Stimulated activated CD8-positive, alpha-beta memory T cell treated with anti-CD3 and anti-CD28 coated beads, Interleukin-7, amount 100 ng/mL, for 24 hours (primary cell): ENCODE measurements at regions not wholly inside any gene's neighbourhood (a gene's known extent, or its start where the extent isn't known, plus 50 kb on each side); places are given as distances from the start of the nearest gene placed in this dataset.

Source experiments
- DNase-seq: peaks from one replicate; pipeline ENCODE4 v3.0.0-alpha.2; 2020; ENCODE audit warnings: low read depth

DNA sequence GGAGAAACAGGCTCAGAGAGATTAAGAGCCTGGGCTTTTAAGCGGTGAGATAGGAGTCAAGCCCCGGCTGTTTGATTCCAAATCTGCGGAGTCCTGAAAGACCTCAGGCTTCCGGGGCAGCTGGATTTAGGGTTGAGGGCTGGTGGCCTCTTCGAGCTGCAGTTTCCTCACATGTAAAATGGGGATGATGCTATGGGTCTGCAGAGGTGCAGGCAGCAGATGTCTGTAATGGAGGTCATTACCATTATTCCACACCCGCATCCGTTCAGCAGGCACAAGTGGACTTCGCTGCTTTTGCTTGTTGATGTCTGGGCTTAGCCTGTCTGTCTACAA, 175.6 kb upstream of the HS6ST1 start:
- no peak for DNase-seq

DNA sequence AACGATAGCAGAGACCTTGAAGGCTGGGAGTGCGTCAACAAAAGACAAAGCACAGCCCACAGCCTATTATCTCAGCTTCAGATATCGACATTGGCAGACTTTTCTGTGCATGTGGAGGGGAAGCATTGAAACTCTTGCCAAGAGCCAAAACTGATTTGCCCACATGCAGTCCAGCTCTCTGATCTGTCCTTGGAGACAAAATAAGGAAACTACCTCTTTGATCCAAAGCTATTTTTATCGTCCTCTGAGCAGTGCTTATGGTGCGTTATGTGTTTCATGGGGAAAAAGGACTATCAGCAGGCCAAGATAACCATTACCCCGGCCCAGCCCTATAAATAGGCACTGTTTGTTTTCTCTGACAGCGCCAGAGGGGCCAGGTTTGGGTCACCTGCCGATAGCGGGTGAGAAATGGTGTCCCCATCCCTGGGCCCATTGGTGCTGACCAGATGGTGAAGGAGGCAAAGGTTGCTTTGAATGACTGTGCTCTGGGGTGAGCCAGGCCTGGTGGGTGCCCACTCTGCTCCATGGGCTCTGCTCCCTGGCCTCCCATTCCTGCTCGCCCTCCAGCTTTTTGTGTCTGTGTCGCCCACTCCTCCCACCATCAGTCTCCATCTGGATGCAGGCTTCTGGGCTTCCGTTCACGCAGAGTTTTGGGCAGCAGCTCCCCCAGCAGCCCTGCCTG, 176.1 kb upstream of the HS6ST1 start:
- no peak for DNase-seq

DNA sequence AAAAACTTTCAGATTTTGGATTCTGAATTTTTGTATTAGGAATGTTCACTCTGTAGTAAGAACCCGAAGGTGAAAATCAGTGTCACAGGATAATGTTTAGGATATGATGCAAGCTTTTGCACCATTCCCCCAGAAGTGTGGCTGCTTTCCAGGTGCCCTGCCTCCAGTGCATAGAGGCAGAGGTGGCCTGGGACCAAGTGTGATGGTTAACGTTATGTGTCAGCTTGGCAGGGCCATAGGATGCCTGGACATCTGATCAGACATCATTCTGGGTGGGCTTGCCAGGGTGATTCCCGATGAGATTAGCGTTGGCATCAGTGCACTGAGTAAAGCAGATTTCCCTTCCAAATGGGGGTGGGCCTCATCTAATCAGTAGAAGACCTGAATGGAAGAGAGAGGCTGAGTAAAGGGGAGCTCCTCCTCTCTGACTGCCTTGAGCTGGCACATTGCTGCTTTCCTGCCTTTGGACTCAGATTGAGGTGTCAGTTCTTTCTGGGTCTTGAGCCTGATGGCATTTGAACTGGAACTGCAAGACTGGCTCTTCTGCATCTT, 177.4 kb upstream of the HS6ST1 start:
- no peak for DNase-seq

DNA sequence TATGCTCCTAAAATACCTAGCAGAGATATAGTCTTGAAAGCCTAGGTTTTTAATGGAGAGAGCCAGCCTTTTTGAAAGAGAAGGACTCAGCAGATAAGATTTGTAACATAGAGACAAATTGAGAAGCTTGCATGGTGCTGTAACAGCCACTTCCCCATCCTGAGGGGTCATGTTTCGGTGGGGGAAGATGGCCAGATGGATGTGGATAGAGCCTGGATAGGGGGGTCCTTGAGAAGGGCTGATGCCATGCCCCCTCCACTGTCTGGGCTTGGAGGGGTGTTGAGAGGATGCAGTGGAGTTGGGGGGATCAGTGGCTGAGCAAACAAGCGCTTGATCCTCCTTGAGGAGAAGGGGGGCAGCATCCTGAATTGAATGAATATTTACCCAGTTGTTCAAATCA, 178.0 kb upstream of the HS6ST1 start:
- no peak for DNase-seq

DNA sequence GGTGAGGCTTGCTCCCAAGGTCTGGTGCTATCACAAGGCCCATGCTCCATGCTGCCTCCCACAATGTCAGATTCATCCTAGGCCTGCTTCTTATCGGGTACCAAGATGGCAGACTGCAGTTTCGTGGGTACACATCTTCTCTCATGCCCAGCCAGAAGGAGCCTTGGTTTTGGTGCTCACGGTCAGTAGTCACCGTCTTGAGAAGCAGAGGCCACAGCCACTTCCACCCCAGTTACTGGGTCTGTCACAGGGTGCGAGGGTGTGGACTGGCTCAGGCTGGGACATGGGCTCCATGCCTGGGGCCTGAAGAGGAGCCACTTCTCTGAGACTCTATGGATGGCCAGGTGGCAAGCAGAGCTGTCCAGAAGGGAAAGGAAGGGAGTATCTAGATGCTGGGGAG, 178.8 kb upstream of the HS6ST1 start:
- no peak for DNase-seq

DNA sequence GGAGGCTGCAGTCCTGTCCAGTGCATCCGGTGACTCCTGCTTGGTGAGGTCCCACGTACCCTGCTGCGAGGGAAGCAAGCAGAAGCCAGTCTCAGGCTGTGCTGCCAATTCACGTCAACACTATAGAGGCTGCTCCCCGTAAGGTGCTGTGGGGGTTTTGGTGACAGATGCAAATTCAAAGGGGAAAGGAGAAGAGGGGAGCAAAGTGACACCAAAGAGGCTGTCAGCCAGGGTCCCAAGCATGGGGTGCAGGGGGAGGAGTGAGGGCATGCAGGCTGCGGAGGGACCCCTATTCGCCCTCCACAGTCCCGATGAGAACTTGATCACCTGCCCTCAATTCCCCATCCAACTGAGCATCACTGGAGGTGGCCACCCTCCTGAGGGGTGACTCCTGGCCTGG, 179.4 kb upstream of the HS6ST1 start:
- no peak for DNase-seq

DNA sequence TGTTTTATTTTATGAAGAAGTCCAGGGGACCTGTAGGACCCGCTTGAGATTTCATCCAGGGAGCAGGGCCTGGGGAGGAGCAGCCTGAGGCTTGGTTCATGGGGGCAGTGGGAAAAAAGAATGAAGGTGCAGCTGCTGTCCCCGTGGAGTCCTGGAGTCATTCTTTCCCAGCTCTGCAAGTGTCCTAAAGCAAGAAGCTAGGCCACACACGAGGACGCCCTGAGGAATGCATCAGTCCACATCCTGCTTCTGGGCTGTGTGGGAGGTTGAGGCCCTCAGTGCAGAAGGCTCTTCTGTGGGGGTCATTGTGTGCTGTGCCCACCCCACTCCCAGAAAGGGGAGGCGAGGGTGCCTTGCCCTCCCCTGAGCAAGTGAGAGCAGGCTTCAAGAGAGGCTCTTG, 179.9 kb upstream of the HS6ST1 start:
- DNase-seq = no peak

DNA sequence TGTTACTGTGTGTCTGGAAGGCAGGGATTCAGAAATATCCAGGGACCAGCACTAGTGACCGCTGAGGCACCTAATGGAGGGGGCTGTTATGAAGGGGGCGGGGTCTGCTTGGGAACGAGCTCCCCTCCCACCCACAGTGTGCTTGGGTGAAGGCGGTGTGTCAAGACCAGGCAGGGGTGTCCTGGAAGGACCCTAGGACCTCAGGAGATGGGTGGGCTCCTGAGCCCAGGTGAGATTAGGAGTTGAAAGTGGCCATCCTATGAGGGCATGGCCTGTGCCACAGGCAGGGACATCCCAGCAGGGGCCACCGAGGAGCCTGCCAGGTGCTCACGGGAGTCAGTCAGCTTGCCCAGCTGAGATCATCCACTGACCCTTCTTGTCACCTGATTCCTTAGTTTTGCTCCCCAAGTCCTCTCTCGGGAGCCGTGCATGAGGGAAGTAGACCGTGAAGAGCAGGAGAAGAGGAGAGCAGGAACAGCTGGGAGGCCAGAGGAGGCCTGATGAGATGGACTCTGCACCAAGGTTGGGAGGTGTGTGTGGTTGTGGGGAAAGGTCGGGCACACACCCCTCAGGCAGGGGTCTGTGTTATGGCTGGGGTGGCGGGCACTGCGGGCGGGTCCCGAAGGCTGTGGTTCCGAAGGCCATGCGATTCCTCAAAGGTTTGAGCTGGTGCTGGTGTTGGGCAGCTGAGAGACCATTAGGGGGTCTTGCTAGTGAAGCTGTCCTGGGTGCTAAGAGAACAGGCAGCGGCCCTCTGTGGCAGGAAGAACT, 180.9 kb upstream of the HS6ST1 start:
- DNase-seq = no peak

DNA sequence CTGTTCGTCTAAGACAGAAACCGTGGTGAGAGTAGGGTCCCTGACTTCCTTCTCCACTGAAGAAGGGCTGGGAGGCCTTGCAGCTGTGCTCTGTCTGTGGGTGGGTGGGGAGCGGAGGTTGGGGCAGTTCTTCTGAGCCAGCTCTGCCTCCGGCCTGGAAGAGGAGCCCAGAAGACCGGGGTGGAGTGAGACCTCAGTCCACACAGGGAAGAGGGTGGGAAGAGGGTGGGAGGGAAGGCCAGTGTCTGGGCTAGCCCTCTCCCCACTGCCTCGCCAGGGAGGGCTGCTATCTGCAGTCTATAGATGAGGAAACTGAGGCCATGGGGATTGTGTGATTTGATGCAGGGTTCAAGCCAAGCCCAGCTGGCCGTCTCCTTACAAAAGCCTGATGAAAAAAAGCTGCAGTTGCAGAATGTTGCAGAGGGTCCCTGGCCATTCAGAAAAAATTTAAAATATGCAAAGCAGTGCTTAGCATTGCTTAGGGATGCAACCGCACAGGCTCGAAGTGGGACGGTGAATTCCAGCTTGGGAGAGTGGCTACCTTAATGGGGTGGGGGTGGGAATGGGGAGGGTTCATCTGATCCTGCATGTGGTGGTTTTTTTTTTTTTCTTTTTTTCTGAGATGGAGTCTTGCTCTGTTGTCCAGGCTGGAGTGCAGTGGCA, 181.6 kb upstream of the HS6ST1 start:
- DNase-seq = no peak

DNA sequence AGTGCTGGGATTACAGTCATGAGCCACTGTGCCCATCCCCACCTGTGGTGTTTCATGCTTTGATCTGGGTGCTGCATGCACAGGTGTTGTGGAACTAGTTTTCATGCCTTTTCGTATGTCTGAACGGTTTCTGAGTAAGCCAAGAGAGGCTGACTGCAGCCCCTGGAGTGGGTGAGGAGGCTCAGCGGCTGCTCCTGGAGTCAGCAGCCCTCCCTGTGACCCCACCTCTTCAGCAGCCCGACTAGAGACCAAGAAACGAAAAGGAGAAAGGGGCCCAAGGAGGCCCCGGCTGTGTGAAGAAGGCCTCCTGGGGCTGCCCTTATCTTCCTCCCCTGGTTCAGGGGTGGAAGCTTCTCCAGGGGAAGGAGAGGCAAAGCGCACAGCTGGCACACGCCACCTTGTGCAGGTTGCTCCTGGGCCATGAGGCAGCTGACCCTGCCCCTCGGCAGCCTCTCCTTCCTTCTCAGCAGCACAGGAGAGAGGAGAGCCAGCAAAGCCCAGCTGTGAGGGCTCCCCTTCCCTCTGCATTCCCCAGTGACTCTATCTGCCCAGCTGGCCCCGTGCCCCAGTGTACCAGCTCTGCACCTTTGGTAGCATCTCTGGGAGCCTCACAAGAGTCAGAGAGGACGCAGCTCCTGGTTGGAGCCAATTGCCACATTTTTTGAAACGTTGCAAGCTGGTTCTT, 182.5 kb upstream of the HS6ST1 start:
- DNase-seq = no peak

DNA sequence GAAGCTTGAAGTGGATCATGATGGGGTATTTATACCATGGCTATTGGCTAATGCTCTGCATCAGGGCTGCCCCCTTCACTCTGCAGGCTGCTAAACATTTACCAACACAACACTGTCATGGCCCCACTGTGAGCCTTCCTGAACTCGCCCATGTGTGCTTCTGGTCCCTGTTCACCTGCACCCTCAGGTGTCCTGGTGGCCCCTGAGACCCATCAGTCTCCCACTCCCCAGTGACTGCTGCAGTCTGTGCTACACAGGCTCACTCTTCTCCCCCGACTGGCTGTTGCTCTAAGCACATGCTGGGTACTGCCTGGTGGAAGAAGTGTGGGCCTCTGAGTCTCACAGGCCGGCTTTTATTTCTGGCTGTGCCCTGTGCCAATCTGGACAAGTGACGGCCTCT, 183.0 kb upstream of the HS6ST1 start:
- DNase-seq = no peak

DNA sequence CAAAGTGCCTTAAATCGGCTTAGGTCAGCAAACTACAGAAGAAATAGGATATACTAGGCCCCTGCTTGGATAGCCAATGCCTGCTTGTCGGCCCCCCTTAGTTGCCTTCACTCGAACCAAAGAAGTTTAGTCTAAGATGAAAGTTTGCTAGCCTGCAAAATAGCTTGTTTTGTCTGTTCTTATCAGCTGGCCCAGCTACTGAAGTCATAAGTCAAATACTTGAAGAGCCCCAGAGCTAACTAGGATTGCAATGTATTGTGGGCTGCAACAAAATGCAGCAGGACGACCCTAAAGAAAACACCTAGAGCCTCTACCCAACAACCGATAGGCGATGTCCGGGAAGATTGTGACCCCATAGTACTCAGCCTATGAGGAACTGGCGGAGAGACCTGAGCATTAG, 183.5 kb upstream of the HS6ST1 start:
- DNase-seq = no peak

DNA sequence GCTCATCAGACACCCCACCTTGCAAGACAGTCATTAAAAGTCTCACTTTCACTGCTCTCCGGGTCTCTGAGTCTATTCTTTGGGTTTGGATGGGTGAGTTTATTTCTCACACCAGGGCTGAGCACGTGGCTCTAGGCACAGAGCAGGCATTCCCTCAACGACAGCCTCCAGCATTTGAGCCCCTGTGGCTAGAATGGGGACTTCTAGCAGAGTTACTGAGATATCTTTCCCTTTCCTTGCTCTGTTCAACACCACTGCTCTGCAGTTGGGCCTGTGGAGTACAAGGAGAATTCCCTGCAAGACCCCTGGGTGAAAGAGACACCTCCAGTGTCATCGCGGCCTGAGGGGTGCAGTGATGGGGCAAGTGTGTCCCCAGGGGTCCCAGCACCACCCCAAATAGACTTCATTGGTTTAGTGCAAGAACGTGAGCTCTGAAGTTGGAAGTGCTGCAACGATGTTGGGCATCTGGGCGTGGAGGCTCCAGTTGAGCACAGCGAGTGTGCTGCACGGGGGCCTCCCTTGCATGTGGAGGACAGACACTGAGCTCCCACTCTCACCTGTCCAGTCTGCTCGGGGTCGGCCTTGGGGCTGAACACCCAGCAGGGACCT, 184.1 kb upstream of the HS6ST1 start:
- no peak for DNase-seq

DNA sequence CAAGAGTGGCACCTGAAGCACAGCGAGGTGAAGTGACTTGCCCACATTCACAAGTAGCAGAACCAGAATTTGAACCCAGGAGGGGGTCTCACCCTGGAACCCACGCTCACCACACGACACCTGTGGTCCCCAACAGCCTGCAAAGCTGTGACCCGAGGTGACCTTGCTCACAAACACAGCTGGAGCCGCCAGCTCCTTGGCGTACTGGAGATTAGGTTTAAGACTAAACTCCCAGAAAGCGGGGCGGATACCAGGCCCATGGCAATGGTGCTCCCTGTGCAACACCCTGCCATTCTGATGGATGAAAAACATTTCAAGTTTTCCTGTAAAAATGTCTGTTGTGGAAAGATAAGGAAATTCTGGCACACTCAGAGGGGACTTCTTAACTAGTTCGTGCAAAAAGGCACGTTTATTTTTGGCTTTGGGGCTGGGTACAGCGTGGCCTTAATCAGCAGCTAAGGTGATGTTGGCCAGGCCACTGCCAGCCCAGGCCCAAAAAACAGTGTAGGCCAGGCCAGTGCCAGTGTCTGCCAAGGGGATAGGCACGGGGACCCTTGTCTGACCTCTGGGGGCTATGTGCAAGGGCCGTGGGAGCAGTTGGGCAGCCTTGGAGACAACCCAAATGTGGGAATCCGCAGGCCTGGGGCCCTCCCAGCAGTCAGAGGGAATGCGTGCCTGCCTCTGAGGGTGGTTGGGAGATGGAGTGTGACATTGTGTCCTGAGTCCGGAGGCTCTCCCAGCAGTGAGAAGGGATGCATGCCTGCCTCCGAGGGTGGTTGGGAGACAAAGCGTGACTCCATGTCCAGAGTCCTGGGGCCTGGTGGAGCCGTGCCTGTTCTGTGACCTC, 185.0 kb upstream of the HS6ST1 start:
- DNase-seq = no peak

DNA sequence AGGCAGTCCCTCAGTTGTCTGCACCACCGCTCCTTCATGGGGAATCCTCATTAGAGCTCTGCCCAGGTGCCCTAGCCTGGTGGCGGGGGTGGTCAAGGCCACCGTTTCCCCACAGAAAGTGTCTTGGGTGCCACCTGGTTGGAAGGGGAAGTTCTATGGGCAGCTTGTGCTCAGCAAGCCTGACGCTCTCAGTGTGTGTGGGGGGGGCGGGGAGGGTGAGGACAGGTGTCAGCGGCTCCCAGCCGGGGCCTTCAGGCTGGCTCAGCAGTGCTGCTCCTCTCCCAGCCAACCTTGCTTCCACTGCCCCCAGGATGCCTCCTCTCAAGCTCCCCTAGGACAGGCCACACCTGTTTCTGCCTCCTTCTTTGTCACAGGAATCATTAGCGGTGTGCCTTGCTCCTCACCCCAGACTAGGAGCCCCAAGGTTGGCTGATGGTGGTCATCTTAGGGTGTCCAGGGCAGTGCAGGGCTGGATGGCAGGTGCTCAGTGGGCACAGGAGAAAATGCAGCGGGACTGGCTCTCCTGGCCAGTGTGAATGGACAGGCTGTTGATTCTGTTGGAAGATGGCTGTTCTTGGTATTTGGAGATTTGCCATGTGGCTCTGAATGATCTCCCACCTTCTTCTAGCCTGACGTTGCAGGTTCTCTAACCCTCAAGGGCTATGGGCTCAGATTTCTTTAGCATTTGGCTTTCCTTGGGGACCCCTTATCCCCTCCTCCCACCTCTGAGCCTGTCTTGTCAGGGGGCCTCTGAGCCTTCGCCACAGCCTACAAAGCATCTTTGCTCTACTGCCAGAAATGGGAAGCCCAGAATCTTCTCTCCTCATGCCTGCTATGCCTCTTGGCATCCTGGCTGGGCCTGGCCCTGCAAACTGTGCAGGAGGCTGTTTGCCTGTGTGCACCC, 185.8 kb upstream of the HS6ST1 start:
- no peak for DNase-seq

DNA sequence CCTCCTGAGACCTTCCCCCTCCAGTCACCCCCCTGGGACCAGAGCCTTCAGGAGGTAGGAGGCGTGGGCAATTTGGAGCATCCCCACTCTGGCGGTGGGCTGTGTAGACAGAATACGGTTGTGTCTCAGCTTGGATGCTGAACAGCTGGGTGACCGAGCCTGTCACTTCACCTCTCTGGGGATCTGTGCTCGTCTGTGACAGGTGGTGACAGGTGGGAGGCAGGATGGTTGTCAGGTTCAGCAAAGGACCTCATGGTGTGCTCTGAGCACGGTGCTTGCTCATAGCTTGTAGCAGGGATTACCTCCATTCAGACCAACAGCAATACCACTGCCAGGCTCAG, 186.5 kb upstream of the HS6ST1 start:
- no peak for DNase-seq

DNA sequence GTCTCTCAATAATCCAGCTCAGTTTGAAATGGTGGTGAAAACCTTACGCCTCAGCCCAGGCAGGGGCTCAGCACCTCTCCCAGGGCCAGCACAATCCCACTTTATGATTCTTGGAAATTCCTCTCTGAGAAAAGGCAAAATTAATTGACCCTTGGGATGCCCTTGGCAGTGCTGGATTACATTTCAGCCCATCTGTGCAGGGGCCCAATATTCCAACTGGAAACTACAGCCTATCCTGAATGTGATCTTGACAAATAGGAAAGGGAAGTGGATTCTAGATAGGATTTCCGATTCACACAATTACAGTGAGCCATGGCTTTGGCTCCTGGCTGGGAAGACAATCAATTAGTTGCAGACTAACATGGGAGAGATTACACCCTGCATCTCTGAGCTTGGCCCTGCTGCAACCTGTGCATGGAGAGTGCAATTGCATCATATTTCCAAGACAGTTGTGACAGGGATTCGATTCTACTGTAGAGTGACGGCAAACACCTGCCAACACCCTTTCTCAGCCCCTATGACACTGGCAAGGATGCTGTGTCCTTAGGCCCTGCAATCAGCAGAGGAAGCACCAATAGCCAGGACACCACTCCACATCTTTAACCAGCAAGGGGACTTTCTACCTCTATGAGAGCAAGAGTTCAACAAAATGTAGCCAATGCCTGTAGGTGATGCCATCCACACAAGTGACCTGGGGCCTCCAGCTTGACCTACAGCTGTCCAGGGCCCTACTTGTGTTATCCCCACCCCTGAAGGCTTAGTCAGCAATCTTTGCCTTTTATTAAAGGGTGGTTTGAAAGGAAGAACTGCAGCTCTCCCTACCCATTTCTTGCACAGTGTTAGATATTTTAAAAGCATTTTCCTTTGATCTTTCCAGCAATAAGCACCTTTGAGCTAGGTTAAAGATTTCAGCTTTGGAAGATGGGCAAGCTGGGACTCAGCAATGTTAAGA, 187.2 kb upstream of the HS6ST1 start:
- DNase-seq = no peak

DNA sequence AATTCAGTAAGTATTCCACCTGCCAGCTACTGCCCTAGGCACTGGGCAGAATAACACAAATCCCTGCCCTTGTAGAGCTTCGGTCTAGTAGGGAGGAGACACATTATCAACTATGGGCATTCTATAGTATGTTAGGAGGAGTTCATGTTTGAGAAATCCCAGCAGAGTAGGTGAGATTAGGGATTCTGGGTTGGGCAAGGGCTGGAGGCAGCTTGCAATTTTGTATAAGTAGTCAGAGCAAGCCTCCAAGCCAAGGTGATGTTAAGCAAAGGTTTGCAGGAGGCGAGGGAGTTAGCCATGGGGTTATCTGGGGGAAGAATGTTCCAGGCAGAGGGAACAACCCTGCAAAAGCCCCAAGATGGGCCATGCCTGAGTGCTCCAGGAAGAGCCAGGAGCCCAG, 187.9 kb upstream of the HS6ST1 start:
- no peak for DNase-seq
